Subcutaneous abdominal adipose tissue (tissue), 5 donors: ENCODE measurements at regions not wholly inside any gene's neighbourhood (a gene's known extent, or its start where the extent isn't known, plus 50 kb on each side); places are given as distances from the start of the nearest gene placed in this dataset.
"Not testable (repeated sequence)": the region's sequence is repeated elsewhere in the genome, so short reads cannot be mapped to it uniquely, and the experiment has no call there.

Experiments
- H3K27ac ChIP-seq: one replicate; pipeline ENCODE4 v1.7.0; 2013; ENCODE audit warnings: low read depth, mild to moderate bottlenecking, inconsistent platforms, low read length, moderate library complexity
- H3K27me3 ChIP-seq, 5 donors: one replicate each; pipeline ENCODE4 v1.7.0; 2013; ENCODE audit warnings: low read length in 5 of 5, inconsistent platforms in 1 of 5; ENCODE audit not compliant: control insufficient read depth in 5 of 5, insufficient read depth in 4 of 5
- H3K36me3 ChIP-seq, 5 donors: one replicate each; pipeline ENCODE4 v1.7.0; 2013; ENCODE audit warnings: low read length in 5 of 5; ENCODE audit not compliant: control insufficient read depth in 5 of 5, insufficient read depth in 5 of 5
- H3K4me1 ChIP-seq, 5 donors: one replicate each; pipeline ENCODE4 v1.7.0; 2013; ENCODE audit warnings: low read length in 5 of 5, mild to moderate bottlenecking in 3 of 5, moderate library complexity in 1 of 5; ENCODE audit not compliant: control insufficient read depth in 5 of 5, insufficient read depth in 5 of 5
- H3K4me3 ChIP-seq, 5 donors: one replicate each; pipeline ENCODE4 v1.7.0; 2013; ENCODE audit warnings: low read length in 5 of 5, low read depth in 1 of 5
- H3K9ac ChIP-seq, 5 donors: one replicate each; pipeline ENCODE4 v1.7.0; 2013; ENCODE audit warnings: low read length in 5 of 5, mild to moderate bottlenecking in 4 of 5, moderate library complexity in 3 of 5
- H3K9me3 ChIP-seq, 5 donors: one replicate each; pipeline ENCODE4 v1.7.0; 2013; ENCODE audit warnings: low read length in 5 of 5; ENCODE audit not compliant: control insufficient read depth in 5 of 5
- donor health status: healthy.
- donor health status: healthy.
- donor health status: healthy.
- donor health status: healthy.
- donor health status: healthy.

- Histone ChIP-seq H3K36me3 (no peaks in the 10 kb centered on the region), H3K9ac (no peak overlapping the region), H3K9me3 (no peaks in the 10 kb centered on the region), H3K27me3 (no peaks in the 10 kb centered on the region), H3K27ac (no peak overlapping the region), H3K4me3 (no peak overlapping the region), H3K4me1 (no peaks in the 10 kb centered on the region)
Measured at GRCh38 chr3:170679190-170679589, 93.3 kb upstream of the SLC7A14 start.

GRCh38 chr3:170670504-170670903, 84.6 kb upstream of the SLC7A14 start:
- Histone ChIP-seq H3K9me3 (peaks cover 0 to 5% (median 0%) of the 10 kb centered on the region in 5 donors), H3K4me1 (no peaks in the 10 kb centered on the region), H3K36me3 (no peaks in the 10 kb centered on the region), H3K27me3 (no peaks in the 10 kb centered on the region), H3K27ac (no peak overlapping the region), H3K4me3 (no peak overlapping the region), H3K9ac (no peak overlapping the region)

DNA sequence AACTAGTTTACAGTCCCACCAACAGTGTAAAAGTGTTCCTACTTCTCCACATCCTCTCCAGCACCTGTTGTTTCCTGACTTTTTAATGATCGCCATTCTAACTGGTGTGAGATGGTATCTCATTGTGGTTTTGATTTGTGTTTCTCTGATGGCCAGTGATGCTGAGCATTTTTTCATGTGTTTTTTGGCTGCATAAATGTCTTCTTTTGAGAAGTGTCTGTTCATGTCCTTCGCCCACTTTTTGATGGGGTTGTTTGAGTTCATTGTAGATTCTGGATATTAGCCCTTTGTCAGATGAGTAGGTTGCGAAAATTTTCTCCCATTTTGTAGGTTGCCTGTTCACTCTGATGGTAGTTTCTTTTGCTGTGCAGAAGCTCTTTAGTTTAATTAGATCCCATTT, 77.1 kb upstream of the SLC7A14 start:
- H3K36me3 ChIP-seq, H3K27me3 ChIP-seq, H3K27ac ChIP-seq, H3K9ac ChIP-seq, H3K4me3 ChIP-seq, H3K4me1 ChIP-seq, H3K9me3 ChIP-seq: not testable (repeated sequence)

GRCh38 chr3:170660139-170660538, 74.3 kb upstream of the SLC7A14 start:
- H3K27ac ChIP-seq, result no peak overlapping the region
- H3K9ac ChIP-seq, result no peak overlapping the region
- H3K4me1 ChIP-seq, result no peaks in the 10 kb centered on the region
- H3K36me3 ChIP-seq, result no peaks in the 10 kb centered on the region
- no peaks in the 10 kb centered on the region for H3K9me3 ChIP-seq
- H3K4me3 ChIP-seq, result no peak overlapping the region
- H3K27me3 ChIP-seq, result peaks cover 0 to 5% (median 0%) of the 10 kb centered on the region in 5 donors

GRCh38 chr3:170657312-170657711, 71.4 kb upstream of the SLC7A14 start:
- no peak overlapping the region for H3K27ac ChIP-seq
- no peak overlapping the region for H3K4me3 ChIP-seq
- H3K9ac ChIP-seq, result no peak overlapping the region
- H3K9me3 ChIP-seq, result no peaks in the 10 kb centered on the region
- no peaks in the 10 kb centered on the region for H3K36me3 ChIP-seq
- no peaks in the 10 kb centered on the region for H3K4me1 ChIP-seq
- H3K27me3 ChIP-seq, result peaks cover 0 to 10% (median 0%) of the 10 kb centered on the region in 5 donors

DNA sequence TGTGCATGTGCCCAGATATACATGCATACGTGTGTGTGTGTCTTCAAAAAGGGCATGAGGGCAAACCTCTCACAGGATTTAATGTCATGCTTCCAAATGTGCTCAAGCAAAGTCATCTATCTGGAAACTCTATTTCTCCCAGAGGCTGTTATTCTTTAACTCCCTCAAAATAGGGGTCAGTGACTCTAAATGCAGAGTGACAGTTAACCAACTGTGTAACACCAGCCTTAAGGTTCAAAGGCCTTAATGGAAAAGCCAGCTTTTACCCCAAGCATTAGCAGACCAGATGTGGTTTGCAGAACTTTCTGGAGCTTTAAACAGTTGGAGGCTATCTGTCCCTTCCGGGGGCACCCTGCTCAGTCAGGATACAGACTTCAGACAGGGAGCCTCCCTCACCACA, 70.4 kb upstream of the SLC7A14 start:
- Histone ChIP-seq H3K27me3 (peaks cover 0 to 10% (median 0%) of the 10 kb centered on the region in 5 donors), H3K27ac (no peak overlapping the region), H3K9me3 (no peaks in the 10 kb centered on the region), H3K4me3 (no peak overlapping the region), H3K36me3 (no peaks in the 10 kb centered on the region), H3K9ac (no peak overlapping the region), H3K4me1 (no peaks in the 10 kb centered on the region)

DNA sequence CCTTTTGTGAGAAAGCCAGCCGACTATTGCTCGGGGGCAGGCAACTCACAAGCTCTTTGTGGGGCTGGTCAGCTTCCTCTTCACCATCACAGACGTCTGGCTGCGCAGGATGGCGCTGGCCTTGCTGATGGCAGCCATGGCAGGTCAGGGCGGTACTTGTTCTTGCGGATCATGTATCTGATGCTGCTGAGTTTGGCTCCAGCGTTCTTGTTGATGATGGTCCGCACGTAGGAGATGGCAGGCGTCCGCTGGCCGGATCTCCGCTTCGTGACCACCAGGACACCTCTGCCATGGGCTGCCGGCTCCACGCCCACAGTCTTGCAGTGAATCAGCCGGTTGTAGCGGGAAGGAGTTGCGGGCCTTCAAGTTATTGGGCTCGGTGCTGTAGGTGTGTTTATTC, 67.9 kb upstream of the SLC7A14 start:
- Histone ChIP-seq H3K27ac (no peak overlapping the region), H3K36me3 (no peaks in the 10 kb centered on the region), H3K4me3 (no peak overlapping the region), H3K9ac (no peak overlapping the region), H3K9me3 (no peaks in the 10 kb centered on the region), H3K27me3 (peaks cover 0 to 10% (median 0%) of the 10 kb centered on the region in 5 donors), H3K4me1 (no peaks in the 10 kb centered on the region)

GRCh38 chr3:170651260-170651845, 65.5 kb upstream of the SLC7A14 start:
- Histone ChIP-seq H3K9ac (no peak overlapping the region), H3K27me3 (peaks cover 0 to 5% (median 0%) of the 10 kb centered on the region in 5 donors), H3K27ac (no peak overlapping the region)

DNA sequence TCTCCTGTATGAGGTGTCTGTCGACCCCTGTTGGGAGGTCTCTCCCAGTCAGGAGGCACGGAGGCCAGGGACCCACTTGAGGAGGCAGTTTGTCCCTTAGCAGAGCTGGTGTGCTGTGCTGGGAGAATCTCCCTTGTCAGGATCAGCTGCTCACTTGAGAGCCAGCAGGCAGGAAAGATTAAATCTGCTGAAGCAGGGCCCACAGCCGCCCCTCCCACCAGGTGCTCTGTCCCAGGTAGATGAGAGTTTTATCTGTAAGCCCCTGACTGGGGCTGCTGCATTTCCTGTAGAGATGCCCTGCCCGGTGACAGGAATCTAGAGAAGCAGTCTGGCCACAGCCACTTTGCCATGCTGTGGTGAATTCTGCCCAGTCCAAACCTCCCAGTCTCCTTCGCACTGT, 64.7 kb upstream of the SLC7A14 start:
- H3K4me1 ChIP-seq, H3K27me3 ChIP-seq, H3K4me3 ChIP-seq, H3K27ac ChIP-seq, H3K9ac ChIP-seq, H3K9me3 ChIP-seq, H3K36me3 ChIP-seq: not testable (repeated sequence)

More at GRCh38 chr3:170651260-170651845, 65.5 kb upstream of the SLC7A14 start:
- Histone ChIP-seq H3K4me1 (no peaks in the 10 kb centered on the region), H3K36me3 (no peaks in the 10 kb centered on the region), H3K9me3 (no peaks in the 10 kb centered on the region), H3K4me3 (no peak overlapping the region)

DNA sequence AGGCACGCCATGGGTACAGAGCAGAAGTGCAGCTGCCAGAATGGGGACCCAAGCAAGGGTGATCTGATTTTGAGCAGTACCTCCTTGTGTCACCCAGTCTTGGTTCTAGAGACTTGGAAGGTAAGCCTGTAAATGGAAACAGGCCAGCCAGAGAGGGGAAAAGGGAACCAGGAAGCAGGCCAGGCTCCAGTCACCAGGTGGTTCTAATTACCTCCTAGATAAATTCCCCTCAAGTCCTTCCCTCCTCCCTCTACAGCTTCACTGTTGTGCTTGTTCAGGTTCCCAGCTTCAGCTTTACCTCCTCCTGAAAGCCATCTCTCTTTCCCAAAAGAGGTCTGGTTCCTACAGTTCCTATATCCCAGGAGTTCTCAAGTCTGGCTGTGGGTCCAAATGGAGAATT, 58.8 kb upstream of the SLC7A14 start:
- Histone ChIP-seq H3K9me3 (no peaks in the 10 kb centered on the region), H3K9ac (no peak overlapping the region), H3K4me3 (no peak overlapping the region), H3K27me3 (no peaks in the 10 kb centered on the region), H3K4me1 (peaks cover 0 to 14% (median 5%) of the 10 kb centered on the region in 5 donors), H3K36me3 (no peaks in the 10 kb centered on the region), H3K27ac (no peak overlapping the region)

GRCh38 chr3:170643831-170644230, 58.0 kb upstream of the SLC7A14 start:
- peaks cover 0 to 14% (median 5%) of the 10 kb centered on the region in 5 donors for H3K4me1 ChIP-seq
- H3K27me3 ChIP-seq, result no peaks in the 10 kb centered on the region
- no peak overlapping the region for H3K27ac ChIP-seq
- H3K4me3 ChIP-seq, result no peak overlapping the region
- no peaks in the 10 kb centered on the region for H3K9me3 ChIP-seq
- H3K9ac ChIP-seq, result no peak overlapping the region
- H3K36me3 ChIP-seq, result no peaks in the 10 kb centered on the region
